HEK293 (cell line): ENCODE measurements at regions not wholly inside any gene's neighbourhood (a gene's known extent, or its start where the extent isn't known, plus 50 kb on each side); places are given as distances from the start of the nearest gene placed in this dataset.

Experiments used
- ZNF10 ChIP-seq: fragments of 450-650 bp; formaldehyde crosslinking; IDR thresholded peaks from 2 replicates; pipeline ENCODE4 v1.5.1; 2017; ENCODE audit warnings: missing biosample characterization, missing genetic modification characterization
- TF ChIP-seq, protein P1 (sequence below): fragments of 450-650 bp; formaldehyde crosslinking; IDR thresholded peaks from 2 replicates; pipeline ENCODE4 v1.5.1; 2016; ENCODE audit warnings: missing biosample characterization, missing genetic modification characterization
- TF ChIP-seq, protein P2 (sequence below): fragments of 450-650 bp; formaldehyde crosslinking; IDR thresholded peaks from 2 replicates; pipeline ENCODE4 v1.5.1; 2017; ENCODE audit warnings: missing biosample characterization, missing genetic modification characterization
- TF ChIP-seq, protein P3 (sequence below): fragments of 450-650 bp; formaldehyde crosslinking; IDR thresholded peaks from 2 replicates; pipeline ENCODE4 v1.5.1; 2016; ENCODE audit warnings: missing biosample characterization, missing genetic modification characterization
- TF ChIP-seq, protein P4 (sequence below): fragments of 450-650 bp; formaldehyde crosslinking; IDR thresholded peaks from 2 replicates; pipeline ENCODE4 v1.5.1; 2016; ENCODE audit warnings: missing biosample characterization, missing genetic modification characterization

DNA sequence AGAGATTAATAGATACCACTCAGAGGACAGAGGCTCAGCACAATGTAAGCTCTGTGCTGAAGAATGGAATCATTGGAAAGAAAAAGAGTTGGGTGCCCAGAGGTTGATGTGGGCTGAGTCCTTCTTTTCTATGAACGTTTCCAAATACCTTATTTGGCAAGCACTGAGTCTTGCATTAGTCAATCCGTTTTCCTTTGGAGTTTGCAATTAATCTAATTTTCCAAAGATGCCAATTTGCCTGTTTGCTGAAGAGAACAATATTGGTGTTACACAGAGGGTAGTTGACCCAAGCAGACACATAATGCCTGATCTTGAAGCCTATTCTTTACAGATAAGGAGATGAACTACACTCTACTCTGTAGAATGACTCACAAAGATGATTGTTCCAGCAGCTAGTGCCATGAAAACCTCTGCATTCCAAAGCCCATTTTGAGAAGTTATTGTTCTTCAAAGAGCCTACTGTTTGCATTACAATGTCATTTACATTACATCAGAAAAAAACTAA is 55.4 kb upstream of the MET start:
- TF ChIP-seq, protein P1, sequence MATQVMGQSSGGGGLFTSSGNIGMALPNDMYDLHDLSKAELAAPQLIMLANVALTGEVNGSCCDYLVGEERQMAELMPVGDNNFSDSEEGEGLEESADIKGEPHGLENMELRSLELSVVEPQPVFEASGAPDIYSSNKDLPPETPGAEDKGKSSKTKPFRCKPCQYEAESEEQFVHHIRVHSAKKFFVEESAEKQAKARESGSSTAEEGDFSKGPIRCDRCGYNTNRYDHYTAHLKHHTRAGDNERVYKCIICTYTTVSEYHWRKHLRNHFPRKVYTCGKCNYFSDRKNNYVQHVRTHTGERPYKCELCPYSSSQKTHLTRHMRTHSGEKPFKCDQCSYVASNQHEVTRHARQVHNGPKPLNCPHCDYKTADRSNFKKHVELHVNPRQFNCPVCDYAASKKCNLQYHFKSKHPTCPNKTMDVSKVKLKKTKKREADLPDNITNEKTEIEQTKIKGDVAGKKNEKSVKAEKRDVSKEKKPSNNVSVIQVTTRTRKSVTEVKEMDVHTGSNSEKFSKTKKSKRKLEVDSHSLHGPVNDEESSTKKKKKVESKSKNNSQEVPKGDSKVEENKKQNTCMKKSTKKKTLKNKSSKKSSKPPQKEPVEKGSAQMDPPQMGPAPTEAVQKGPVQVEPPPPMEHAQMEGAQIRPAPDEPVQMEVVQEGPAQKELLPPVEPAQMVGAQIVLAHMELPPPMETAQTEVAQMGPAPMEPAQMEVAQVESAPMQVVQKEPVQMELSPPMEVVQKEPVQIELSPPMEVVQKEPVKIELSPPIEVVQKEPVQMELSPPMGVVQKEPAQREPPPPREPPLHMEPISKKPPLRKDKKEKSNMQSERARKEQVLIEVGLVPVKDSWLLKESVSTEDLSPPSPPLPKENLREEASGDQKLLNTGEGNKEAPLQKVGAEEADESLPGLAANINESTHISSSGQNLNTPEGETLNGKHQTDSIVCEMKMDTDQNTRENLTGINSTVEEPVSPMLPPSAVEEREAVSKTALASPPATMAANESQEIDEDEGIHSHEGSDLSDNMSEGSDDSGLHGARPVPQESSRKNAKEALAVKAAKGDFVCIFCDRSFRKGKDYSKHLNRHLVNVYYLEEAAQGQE (tag by site-specific recombination): no peak
- TF ChIP-seq, protein P2, sequence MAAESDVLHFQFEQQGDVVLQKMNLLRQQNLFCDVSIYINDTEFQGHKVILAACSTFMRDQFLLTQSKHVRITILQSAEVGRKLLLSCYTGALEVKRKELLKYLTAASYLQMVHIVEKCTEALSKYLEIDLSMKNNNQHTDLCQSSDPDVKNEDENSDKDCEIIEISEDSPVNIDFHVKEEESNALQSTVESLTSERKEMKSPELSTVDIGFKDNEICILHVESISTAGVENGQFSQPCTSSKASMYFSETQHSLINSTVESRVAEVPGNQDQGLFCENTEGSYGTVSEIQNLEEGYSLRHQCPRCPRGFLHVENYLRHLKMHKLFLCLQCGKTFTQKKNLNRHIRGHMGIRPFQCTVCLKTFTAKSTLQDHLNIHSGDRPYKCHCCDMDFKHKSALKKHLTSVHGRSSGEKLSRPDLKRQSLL (tag by site-specific recombination): no peak
- TF ChIP-seq ZNF10 (tag by site-specific recombination): no peak
- TF ChIP-seq, protein P3, sequence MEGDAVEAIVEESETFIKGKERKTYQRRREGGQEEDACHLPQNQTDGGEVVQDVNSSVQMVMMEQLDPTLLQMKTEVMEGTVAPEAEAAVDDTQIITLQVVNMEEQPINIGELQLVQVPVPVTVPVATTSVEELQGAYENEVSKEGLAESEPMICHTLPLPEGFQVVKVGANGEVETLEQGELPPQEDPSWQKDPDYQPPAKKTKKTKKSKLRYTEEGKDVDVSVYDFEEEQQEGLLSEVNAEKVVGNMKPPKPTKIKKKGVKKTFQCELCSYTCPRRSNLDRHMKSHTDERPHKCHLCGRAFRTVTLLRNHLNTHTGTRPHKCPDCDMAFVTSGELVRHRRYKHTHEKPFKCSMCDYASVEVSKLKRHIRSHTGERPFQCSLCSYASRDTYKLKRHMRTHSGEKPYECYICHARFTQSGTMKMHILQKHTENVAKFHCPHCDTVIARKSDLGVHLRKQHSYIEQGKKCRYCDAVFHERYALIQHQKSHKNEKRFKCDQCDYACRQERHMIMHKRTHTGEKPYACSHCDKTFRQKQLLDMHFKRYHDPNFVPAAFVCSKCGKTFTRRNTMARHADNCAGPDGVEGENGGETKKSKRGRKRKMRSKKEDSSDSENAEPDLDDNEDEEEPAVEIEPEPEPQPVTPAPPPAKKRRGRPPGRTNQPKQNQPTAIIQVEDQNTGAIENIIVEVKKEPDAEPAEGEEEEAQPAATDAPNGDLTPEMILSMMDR (tag by site-specific recombination): no peak
- TF ChIP-seq, protein P4, sequence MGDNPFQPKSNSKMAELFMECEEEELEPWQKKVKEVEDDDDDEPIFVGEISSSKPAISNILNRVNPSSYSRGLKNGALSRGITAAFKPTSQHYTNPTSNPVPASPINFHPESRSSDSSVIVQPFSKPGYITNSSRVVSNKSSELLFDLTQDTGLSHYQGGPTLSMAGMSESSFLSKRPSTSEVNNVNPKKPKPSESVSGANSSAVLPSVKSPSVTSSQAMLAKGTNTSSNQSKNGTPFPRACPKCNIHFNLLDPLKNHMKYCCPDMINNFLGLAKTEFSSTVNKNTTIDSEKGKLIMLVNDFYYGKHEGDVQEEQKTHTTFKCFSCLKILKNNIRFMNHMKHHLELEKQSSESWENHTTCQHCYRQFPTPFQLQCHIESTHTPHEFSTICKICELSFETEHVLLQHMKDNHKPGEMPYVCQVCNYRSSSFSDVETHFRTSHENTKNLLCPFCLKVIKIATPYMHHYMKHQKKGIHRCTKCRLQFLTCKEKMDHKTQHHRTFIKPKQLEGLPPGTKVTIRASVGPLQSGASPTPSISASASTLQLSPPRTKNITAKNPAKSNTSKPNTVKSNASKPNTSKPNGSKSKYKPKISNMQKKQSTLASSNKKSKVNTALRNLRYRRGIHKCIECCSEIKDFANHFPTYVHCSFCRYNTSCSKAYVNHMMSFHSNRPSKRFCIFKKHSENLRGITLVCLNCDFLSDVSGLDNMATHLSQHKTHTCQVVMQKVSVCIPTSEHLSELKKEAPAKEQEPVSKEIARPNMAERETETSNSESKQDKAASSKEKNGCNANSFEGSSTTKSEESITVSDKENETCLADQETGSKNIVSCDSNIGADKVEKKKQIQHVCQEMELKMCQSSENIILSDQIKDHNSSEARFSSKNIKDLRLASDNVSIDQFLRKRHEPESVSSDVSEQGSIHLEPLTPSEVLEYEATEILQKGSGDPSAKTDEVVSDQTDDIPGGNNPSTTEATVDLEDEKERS (tag by site-specific recombination): no peak
